GM23338 (cell line): ENCODE measurements at regions not wholly inside any gene's neighbourhood (a gene's known extent, or its start where the extent isn't known, plus 50 kb on each side); places are given as distances from the start of the nearest gene placed in this dataset.

ENCODE experiments used
- ATAC-seq: fragments of 200-7000 bp; cut with Tn5 transposase; 3 replicates; pipeline ENCODE4 v1.9.1; 2020
- DNase-seq: peaks from one replicate; pipeline ENCODE4 v3.0.0-alpha.2; 2015; ENCODE audit warnings: low spot score
- H2AFZ ChIP-seq: fragments of 200-600 bp; sonication (generic); 2 replicates; pipeline ENCODE4 v1.8.0; 2016; ENCODE audit warnings: antibody characterized with exemption, mild to moderate bottlenecking, moderate library complexity
- H3F3A ChIP-seq: fragments of 200-600 bp; sonication (generic); replicated peaks from 2 replicates; pipeline ENCODE4 v1.8.0; 2017; ENCODE audit warnings: antibody characterized with exemption, mixed run types, low read depth
- H3K27ac ChIP-seq: fragments of 200-600 bp; sonication (generic); 2 replicates; pipeline ENCODE4 v1.6.1; 2016; ENCODE audit warnings: low read depth
- H3K27me3 ChIP-seq: fragments of 200-600 bp; sonication (generic); 2 replicates; pipeline ENCODE4 v1.8.0; 2016; ENCODE audit warnings: mild to moderate bottlenecking, mixed run types, moderate library complexity; ENCODE audit not compliant: insufficient read depth
- H3K36me3 ChIP-seq: fragments of 200-600 bp; sonication (generic); 2 replicates; pipeline ENCODE4 v1.8.0; 2016; ENCODE audit warnings: mild to moderate bottlenecking; ENCODE audit not compliant: insufficient read depth
- H3K4me1 ChIP-seq: fragments of 200-600 bp; sonication (generic); 2 replicates; pipeline ENCODE4 v1.8.0; 2016; ENCODE audit warnings: mild to moderate bottlenecking, moderate library complexity; ENCODE audit not compliant: insufficient read depth
- H3K4me2 ChIP-seq: fragments of 200-600 bp; sonication (generic); 2 replicates; pipeline ENCODE4 v1.7.1; 2017; ENCODE audit warnings: mixed run types
- H3K4me3 ChIP-seq: fragments of 200-600 bp; sonication (generic); 2 replicates; pipeline ENCODE4 v1.6.1; 2016; ENCODE audit warnings: mixed run types
- H3K79me2 ChIP-seq: fragments of 200-600 bp; sonication (generic); replicated peaks from 2 replicates; pipeline ENCODE4 v1.8.0; 2017; ENCODE audit warnings: mild to moderate bottlenecking; ENCODE audit not compliant: insufficient read depth
- H3K9me2 ChIP-seq: fragments of 200-600 bp; sonication (generic); 2 replicates; pipeline ENCODE4 v1.8.0; 2017; ENCODE audit not compliant: insufficient read depth
- H4K20me1 ChIP-seq: fragments of 200-600 bp; sonication (generic); replicated peaks from 2 replicates; pipeline ENCODE4 v1.8.0; 2017; ENCODE audit warnings: mild to moderate bottlenecking; ENCODE audit not compliant: insufficient read depth
- H3K27ac Mint-ChIP-seq: 2 replicates; pipeline ENCODE4 v1.8.0; 2020; ENCODE audit warnings: inconsistent platforms, mild to moderate bottlenecking, moderate library complexity, mixed read lengths
- H3K27me3 Mint-ChIP-seq: 3 replicates; pipeline ENCODE4 v1.8.0; 2022; ENCODE audit warnings: low read depth, mild to moderate bottlenecking, moderate library complexity, mixed read lengths, inconsistent platforms; ENCODE audit not compliant: insufficient read depth, poor library complexity
- H3K36me3 Mint-ChIP-seq: 3 replicates; pipeline ENCODE4 v1.8.0; 2021; ENCODE audit warnings: low read depth, mild to moderate bottlenecking, inconsistent platforms, moderate library complexity, mixed read lengths
- H3K4me1 Mint-ChIP-seq: 3 replicates; pipeline ENCODE4 v1.8.0; 2020; ENCODE audit warnings: mild to moderate bottlenecking, inconsistent platforms, mixed read lengths
- H3K4me3 Mint-ChIP-seq: 3 replicates; pipeline ENCODE4 v1.8.0; 2021; ENCODE audit warnings: moderate library complexity, mild to moderate bottlenecking, inconsistent platforms, mixed read lengths
- H3K9me3 Mint-ChIP-seq: 3 replicates; pipeline ENCODE4 v1.8.0; 2020; ENCODE audit warnings: moderate library complexity, mild to moderate bottlenecking, inconsistent platforms, mixed read lengths
- CREB1 ChIP-seq: fragments of 250-450 bp; sonication (Bioruptor Pico); IDR thresholded peaks from 2 replicates; pipeline ENCODE4 v1.5.0; 2020; ENCODE audit warnings: low read depth, mild to moderate bottlenecking, moderate library complexity
- EZH2 ChIP-seq: fragments of 200-600 bp; sonication (generic); IDR thresholded peaks from one replicate; pipeline ENCODE4 v1.8.0; 2017; ENCODE audit warnings: antibody characterized with exemption, mild to moderate bottlenecking, low read depth; ENCODE audit not compliant: unreplicated experiment
- JUNB ChIP-seq: IDR thresholded peaks from one replicate; pipeline ENCODE4 v1.6.1; 2016; ENCODE audit warnings: antibody characterized with exemption; ENCODE audit not compliant: unreplicated experiment
- NANOG ChIP-seq: IDR thresholded peaks from 2 replicates; pipeline ENCODE4 v1.6.1; 2016; ENCODE audit warnings: antibody characterized with exemption, borderline replicate concordance
- POLR2AphosphoS5 ChIP-seq: IDR thresholded peaks from 2 replicates; pipeline ENCODE4 v1.6.1; 2016; ENCODE audit warnings: antibody characterized with exemption, low read depth
- STAT1 ChIP-seq: IDR thresholded peaks from one replicate; pipeline ENCODE4 v1.6.1; 2016; ENCODE audit warnings: antibody characterized with exemption; ENCODE audit not compliant: unreplicated experiment
- ZNF114 ChIP-seq: fragments of 250-450 bp; sonication (Bioruptor Pico); IDR thresholded peaks from 2 replicates; pipeline ENCODE4 v1.5.0; 2020; ENCODE audit warnings: mild to moderate bottlenecking, moderate library complexity
- ZNF331 ChIP-seq: fragments of 250-450 bp; sonication (Bioruptor Pico); IDR thresholded peaks from 2 replicates; pipeline ENCODE4 v1.5.0; 2020; ENCODE audit warnings: low read depth, mild to moderate bottlenecking, moderate library complexity
- ZNF462 ChIP-seq: fragments of 250-450 bp; sonication (Bioruptor Pico); IDR thresholded peaks from 2 replicates; pipeline ENCODE4 v1.5.0; 2020; ENCODE audit warnings: mild to moderate bottlenecking, moderate library complexity

GRCh38 chr18:22552254-22552653 is 134.5 kb upstream of the CTAGE1 start:
- Histone ChIP-seq H3K27me3 (peaks cover 10% of the 10 kb centered on the region; the same call in 1 of the 2 replicates), H3F3A (no peaks in the 10 kb centered on the region), H4K20me1 (no peaks in the 10 kb centered on the region), H3K4me2 (no peak overlapping the region), H3K79me2 (no peaks in the 10 kb centered on the region), H3K36me3 (no peaks in the 10 kb centered on the region), H2AFZ (no peak overlapping the region), H3K9me2 (peaks cover 28% of the 10 kb centered on the region; the same call in 1 of the 2 replicates), H3K4me3 (no peak overlapping the region), H3K27ac (no peak overlapping the region), H3K4me1 (peaks cover 11% of the 10 kb centered on the region)
- no peak for TF ChIP-seq STAT1
- no peak for TF ChIP-seq NANOG
- no peak for TF ChIP-seq JUNB
- TF ChIP-seq EZH2 = no peak
- no peak for TF ChIP-seq ZNF462 (CRISPR knock-in tag)
- no peak for TF ChIP-seq POLR2AphosphoS5
- TF ChIP-seq ZNF114 (CRISPR knock-in tag) = no peak
- no peak for TF ChIP-seq CREB1 (CRISPR knock-in tag)
- TF ChIP-seq ZNF331 (CRISPR knock-in tag) = no peak
- DNase-seq = no peak
- no peaks in the 10 kb centered on the region for H3K36me3 Mint-ChIP-seq
- no peak overlapping the region for H3K4me3 Mint-ChIP-seq
- peaks cover 3% of the 10 kb centered on the region for H3K27me3 Mint-ChIP-seq
- H3K27ac Mint-ChIP-seq = no peak overlapping the region
- no peaks in the 10 kb centered on the region for H3K9me3 Mint-ChIP-seq
- H3K4me1 Mint-ChIP-seq = peaks cover 9% of the 10 kb centered on the region; the same call in 2 of the 3 replicates
- ATAC-seq = no peak
